Suprapubic skin (tissue), 4 donors: ENCODE measurements at regions not wholly inside any gene's neighbourhood (a gene's known extent, or its start where the extent isn't known, plus 50 kb on each side); places are given as distances from the start of the nearest gene placed in this dataset.

Experiments
- EP300 ChIP-seq: sonication (generic); formaldehyde crosslinking; IDR thresholded peaks from one replicate; pipeline ENCODE4 v1.6.1; 2017; ENCODE audit warnings: antibody characterized with exemption
- POLR2A ChIP-seq, 2 donors: fragments of 450-650 bp; IDR thresholded peaks; one replicate each; pipeline ENCODE4 v1.6.1; 2017; ENCODE audit warnings: antibody characterized with exemption in 2 of 2, mild to moderate bottlenecking in 2 of 2, moderate library complexity in 2 of 2
- POLR2AphosphoS5 ChIP-seq, 3 donors: sonication (generic); formaldehyde crosslinking; IDR thresholded peaks; one replicate each; pipeline ENCODE4 v1.6.1; 2017; ENCODE audit warnings: antibody characterized with exemption in 3 of 3
- TF ChIP-seq, protein P1 (sequence below), 2 donors: fragments of 200-600 bp in 1 of 2; fragments of 450-650 bp in 1 of 2; sonication (generic) in 1 of 2; IDR thresholded peaks; one replicate each; pipeline ENCODE4 v1.5.1; 2016 to 2019; ENCODE audit warnings: antibody characterized with exemption in 2 of 2, mild to moderate bottlenecking in 1 of 2, moderate library complexity in 1 of 2

DNA sequence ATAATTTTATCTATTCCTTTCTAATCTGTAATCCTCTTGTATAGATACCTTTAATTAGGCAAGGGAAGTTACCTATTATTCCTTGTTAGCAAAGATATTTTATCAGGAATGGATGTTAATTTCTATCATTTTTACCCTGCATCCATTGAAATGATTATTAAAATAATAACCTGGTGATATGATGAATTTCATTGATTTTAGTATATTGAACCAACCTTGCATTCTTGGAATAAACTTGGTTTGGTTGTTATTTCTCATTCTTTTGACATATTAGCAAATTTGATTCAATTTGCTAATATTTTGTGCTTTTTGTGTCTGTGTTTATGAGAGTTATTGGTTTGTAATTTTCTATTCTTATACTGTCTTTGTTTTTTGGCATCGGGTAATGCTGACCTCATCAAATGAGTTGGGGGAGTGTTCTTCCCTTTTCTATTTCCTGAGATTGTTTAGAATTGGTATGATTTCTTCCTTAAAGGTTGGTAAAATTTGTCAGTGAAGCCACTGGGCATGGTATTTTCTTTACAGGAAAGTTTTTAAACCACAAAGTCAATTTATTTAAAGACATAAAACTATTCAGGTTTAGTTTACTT lies 250.4 kb upstream of the PMFBP1 start:
- TF ChIP-seq POLR2A (IDR thresholded peaks at IDR 0.05), result no peak
- TF ChIP-seq, protein P1, sequence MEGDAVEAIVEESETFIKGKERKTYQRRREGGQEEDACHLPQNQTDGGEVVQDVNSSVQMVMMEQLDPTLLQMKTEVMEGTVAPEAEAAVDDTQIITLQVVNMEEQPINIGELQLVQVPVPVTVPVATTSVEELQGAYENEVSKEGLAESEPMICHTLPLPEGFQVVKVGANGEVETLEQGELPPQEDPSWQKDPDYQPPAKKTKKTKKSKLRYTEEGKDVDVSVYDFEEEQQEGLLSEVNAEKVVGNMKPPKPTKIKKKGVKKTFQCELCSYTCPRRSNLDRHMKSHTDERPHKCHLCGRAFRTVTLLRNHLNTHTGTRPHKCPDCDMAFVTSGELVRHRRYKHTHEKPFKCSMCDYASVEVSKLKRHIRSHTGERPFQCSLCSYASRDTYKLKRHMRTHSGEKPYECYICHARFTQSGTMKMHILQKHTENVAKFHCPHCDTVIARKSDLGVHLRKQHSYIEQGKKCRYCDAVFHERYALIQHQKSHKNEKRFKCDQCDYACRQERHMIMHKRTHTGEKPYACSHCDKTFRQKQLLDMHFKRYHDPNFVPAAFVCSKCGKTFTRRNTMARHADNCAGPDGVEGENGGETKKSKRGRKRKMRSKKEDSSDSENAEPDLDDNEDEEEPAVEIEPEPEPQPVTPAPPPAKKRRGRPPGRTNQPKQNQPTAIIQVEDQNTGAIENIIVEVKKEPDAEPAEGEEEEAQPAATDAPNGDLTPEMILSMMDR (IDR thresholded peaks at IDR 0.05), result no peak
- TF ChIP-seq POLR2AphosphoS5 (IDR thresholded peaks at IDR 0.05), result no peak
- TF ChIP-seq EP300, result no peak
